ENCODE measurements at regions not wholly inside any gene's neighbourhood (a gene's known extent, or its start where the extent isn't known, plus 50 kb on each side); places are given as distances from the start of the nearest gene placed in this dataset.

DNA sequence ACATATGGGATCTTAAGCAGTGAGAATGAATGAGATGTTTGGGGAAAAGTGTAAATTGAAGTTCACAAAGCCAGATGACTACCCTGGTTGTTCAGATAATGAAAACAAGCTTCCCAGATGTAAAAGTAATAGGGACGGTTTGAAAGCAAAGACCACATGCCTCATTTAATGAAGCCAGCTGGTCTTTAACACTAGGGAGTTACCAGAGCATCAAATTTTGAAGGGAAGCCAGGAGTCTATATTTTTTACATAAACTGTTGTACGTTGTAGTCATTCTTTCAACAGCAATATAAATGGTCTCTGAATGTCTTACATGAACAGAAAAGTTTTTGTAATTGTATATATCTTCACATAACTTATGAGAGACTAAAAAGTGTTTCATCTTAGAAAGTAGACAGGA, 2604.5 kb upstream of the PCDH20 start:
- no peak for ATAC-seq
- 0 to 21% methylated on average over 2 of the region's 2 CpGs for WGBS, 2 donors (ENCODE audit: low coverage in 1 of 2)
- no peak overlapping the region for H3K4me3 ChIP-seq
- H3K27ac ChIP-seq: no peak overlapping the region
- H3K27me3 ChIP-seq: no peaks in the 10 kb centered on the region
- H3K9me3 ChIP-seq: no peaks in the 10 kb centered on the region
- H3K36me3 ChIP-seq: no peaks in the 10 kb centered on the region
- TF ChIP-seq EP300 (IDR thresholded peaks at IDR 0.05): no peak
- TF ChIP-seq POLR2AphosphoS5 (IDR thresholded peaks at IDR 0.05): no peak
- TF ChIP-seq, protein P1, sequence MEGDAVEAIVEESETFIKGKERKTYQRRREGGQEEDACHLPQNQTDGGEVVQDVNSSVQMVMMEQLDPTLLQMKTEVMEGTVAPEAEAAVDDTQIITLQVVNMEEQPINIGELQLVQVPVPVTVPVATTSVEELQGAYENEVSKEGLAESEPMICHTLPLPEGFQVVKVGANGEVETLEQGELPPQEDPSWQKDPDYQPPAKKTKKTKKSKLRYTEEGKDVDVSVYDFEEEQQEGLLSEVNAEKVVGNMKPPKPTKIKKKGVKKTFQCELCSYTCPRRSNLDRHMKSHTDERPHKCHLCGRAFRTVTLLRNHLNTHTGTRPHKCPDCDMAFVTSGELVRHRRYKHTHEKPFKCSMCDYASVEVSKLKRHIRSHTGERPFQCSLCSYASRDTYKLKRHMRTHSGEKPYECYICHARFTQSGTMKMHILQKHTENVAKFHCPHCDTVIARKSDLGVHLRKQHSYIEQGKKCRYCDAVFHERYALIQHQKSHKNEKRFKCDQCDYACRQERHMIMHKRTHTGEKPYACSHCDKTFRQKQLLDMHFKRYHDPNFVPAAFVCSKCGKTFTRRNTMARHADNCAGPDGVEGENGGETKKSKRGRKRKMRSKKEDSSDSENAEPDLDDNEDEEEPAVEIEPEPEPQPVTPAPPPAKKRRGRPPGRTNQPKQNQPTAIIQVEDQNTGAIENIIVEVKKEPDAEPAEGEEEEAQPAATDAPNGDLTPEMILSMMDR (IDR thresholded peaks at IDR 0.05): no peak
- TF ChIP-seq POLR2A (IDR thresholded peaks at IDR 0.05): no peak
- no peaks in the 10 kb centered on the region for H3K4me1 ChIP-seq

DNA sequence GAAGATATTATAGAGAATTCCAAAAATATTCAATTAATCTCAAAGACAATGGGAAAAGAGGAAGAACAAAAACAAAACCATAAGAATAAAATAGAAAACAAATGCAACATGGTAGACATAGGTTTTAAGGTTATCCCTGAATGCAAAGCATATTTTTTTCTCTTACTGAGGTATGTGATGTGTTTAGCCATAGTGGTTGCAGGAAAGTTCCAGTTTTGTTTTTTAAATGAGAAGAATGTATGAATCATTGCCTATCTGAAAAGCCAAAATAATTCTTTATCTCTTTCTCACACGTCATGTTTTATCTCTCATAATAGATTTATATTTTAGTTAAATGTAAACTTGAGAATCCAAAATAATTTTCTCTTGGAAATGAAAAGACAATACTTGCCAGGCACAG, 2591.7 kb upstream of the PCDH20 start:
- no peaks in the 10 kb centered on the region for H3K4me1 ChIP-seq
- no peaks in the 10 kb centered on the region for H3K9me3 ChIP-seq
- no peak for ATAC-seq
- no peak overlapping the region for H3K27ac ChIP-seq
- 21 to 67% methylated on average over 1 of the region's 1 CpG for WGBS, 2 donors (ENCODE audit: low coverage in 1 of 2)
- no peaks in the 10 kb centered on the region for H3K36me3 ChIP-seq
- TF ChIP-seq EP300 (IDR thresholded peaks at IDR 0.05): no peak
- TF ChIP-seq POLR2AphosphoS5 (IDR thresholded peaks at IDR 0.05): no peak
- TF ChIP-seq, protein P1 (IDR thresholded peaks at IDR 0.05): no peak
- TF ChIP-seq POLR2A (IDR thresholded peaks at IDR 0.05): no peak
- H3K27me3 ChIP-seq: no peaks in the 10 kb centered on the region
- no peak overlapping the region for H3K4me3 ChIP-seq

DNA sequence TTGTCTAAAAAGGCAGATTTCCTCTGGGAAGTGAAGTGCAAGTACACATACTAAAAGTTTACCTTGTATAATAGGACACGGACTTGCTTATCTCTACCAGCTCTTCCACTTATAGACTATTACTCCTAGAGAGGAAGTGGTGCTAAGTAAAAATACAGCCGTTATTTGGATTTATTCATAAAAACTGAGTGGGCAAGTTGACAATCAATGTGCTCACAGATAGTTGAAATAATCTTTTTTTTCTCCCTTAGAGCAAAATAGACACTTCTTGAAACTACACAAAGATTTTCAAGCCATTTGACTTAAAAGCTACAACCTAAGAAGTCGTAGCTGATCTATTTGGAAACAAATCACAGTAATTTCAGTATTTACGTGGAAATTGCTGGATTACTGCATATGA, 2584.7 kb upstream of the PCDH20 start:
- TF ChIP-seq, protein P1 (IDR thresholded peaks at IDR 0.05): no peak
- no peak for TF ChIP-seq POLR2AphosphoS5 (IDR thresholded peaks at IDR 0.05)
- TF ChIP-seq POLR2A (IDR thresholded peaks at IDR 0.05): no peak
- TF ChIP-seq EP300 (IDR thresholded peaks at IDR 0.05): no peak
- Histone ChIP-seq H3K4me1 (no peaks in the 10 kb centered on the region), H3K36me3 (no peaks in the 10 kb centered on the region), H3K27ac (no peak overlapping the region), H3K9me3 (no peaks in the 10 kb centered on the region), H3K27me3 (no peaks in the 10 kb centered on the region), H3K4me3 (no peak overlapping the region)
- 60 to 70% methylated on average over 4 of the region's 4 CpGs for WGBS, 2 donors (ENCODE audit: low coverage in 1 of 2)
- no peak for ATAC-seq

DNA sequence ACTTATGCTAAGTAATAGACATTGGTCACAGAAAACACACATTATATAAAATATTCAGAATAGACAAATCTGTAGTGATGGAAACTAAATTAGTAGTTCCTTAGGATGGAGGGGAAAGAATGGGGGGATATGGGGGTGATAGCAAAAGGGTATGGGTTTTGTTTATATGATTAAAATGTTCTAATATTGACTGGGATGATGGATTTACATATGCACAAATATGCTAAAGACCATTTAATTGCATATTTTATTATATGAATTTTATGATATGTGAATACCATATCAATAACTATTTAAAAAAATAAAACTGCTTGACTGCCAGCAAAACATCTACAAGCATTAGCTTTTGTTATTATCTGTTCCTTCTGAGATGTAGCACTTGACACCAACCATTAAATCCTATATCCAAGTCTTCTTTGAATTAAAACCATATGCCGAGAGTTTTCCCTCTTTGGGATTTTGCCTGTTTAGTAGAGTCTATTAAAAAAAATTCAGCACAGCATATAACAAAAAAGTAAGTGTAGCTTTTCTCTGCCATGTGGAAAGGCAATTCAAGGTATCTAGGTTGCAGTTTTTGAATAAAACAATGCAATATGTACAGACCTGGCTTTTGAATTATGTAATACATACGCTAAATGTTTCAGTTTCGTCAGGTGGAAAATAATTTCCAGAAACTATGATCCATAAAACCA, 2584.1 kb upstream of the PCDH20 start:
- Histone ChIP-seq H3K4me3 (no peak overlapping the region), H3K36me3 (no peaks in the 10 kb centered on the region), H3K27ac (no peak overlapping the region), H3K9me3 (no peaks in the 10 kb centered on the region), H3K4me1 (no peaks in the 10 kb centered on the region), H3K27me3 (no peaks in the 10 kb centered on the region)
- no peak for TF ChIP-seq EP300 (IDR thresholded peaks at IDR 0.05)
- TF ChIP-seq POLR2A (IDR thresholded peaks at IDR 0.05): no peak
- no peak for ATAC-seq
- 87 to 92% methylated on average over 3 of the region's 3 CpGs for WGBS, 2 donors (ENCODE audit: low coverage in 1 of 2)

DNA sequence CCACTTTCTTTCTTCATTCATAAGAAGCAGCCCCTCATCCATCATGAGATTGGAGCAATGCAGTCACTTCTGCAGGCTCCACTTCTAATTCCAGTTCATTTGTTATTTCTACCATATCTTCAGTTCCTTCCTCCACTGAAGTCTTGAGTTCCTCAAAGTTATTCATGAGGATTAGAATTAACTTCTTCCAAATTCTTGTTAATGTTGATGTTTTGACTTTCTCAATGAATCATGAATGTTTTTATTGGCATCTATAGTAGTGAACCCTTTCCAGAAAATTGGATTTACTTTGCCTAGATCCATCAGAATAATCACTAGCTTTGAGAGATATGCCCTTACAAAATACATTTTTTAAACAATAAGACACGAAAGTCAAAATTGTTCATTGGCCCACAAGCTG, 2567.7 kb upstream of the PCDH20 start:
- H3K4me1 ChIP-seq: no peaks in the 10 kb centered on the region
- H3K27me3 ChIP-seq: no peaks in the 10 kb centered on the region
- H3K36me3 ChIP-seq: no peaks in the 10 kb centered on the region
- ATAC-seq: no peak
- no peaks in the 10 kb centered on the region for H3K9me3 ChIP-seq
- no peak overlapping the region for H3K4me3 ChIP-seq
- TF ChIP-seq, protein P1 (IDR thresholded peaks at IDR 0.05): no peak
- no peak for TF ChIP-seq POLR2AphosphoS5 (IDR thresholded peaks at IDR 0.05)
- TF ChIP-seq POLR2A (IDR thresholded peaks at IDR 0.05): no peak
- TF ChIP-seq EP300 (IDR thresholded peaks at IDR 0.05): no peak
- H3K27ac ChIP-seq: no peak overlapping the region
- 43 to 100% methylated on average over 1 of the region's 1 CpG for WGBS, 2 donors (ENCODE audit: low coverage in 1 of 2)

All from gastroesophageal sphincter (tissue), 4 donors.